Neural progenitor cell (in vitro differentiated cells): ENCODE measurements at regions not wholly inside any gene's neighbourhood (a gene's known extent, or its start where the extent isn't known, plus 50 kb on each side); places are given as distances from the start of the nearest gene placed in this dataset.

Source experiments
- EZH2 ChIP-seq: fragments of 200-600 bp; sonication (generic); IDR thresholded peaks from 2 replicates; pipeline ENCODE4 v1.6.1; 2017; ENCODE audit warnings: antibody characterized with exemption, mild to moderate bottlenecking, moderate library complexity
- EZH2phosphoT487 ChIP-seq: fragments of 200-600 bp; sonication (generic); IDR thresholded peaks from 2 replicates; pipeline ENCODE4 v1.6.1; 2017; ENCODE audit warnings: antibody characterized with exemption
- TF ChIP-seq, protein P1 (sequence below): fragments of 200-600 bp; sonication (generic); IDR thresholded peaks from 2 replicates; pipeline ENCODE4 v1.5.1; 2017; ENCODE audit warnings: antibody characterized with exemption, mild to moderate bottlenecking

DNA sequence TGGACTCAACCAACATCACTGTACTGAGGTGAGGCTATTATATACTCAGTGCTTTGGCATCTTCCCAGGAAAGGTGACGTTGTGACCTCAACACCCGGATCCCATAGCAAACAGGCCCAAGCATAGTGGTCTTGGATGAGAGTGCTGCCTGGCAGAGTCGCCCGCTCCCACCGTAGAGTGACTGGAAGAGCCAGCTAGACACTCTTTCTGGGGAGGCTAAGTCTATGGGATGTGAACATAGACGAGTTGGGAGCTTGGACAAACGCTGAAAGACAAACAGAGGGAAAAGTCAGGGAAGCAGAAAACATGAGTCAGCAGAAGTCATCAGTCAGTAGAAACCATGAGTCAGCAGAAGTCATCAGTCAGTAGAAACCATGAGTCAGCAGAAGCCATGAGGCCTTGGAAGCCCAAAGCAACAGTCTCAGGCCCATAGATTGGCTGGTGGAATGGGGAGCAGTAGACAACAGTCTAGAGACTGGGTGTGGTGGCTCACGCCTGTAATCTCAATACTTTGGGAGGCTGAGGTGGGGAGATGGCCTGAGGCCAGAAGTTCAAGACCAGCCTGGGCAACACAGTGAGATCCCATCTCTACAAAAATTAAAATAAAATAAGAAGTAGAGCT is 66.4 kb upstream of the MAP1LC3B2 start:
- no peak for TF ChIP-seq EZH2phosphoT487
- TF ChIP-seq, protein P1, sequence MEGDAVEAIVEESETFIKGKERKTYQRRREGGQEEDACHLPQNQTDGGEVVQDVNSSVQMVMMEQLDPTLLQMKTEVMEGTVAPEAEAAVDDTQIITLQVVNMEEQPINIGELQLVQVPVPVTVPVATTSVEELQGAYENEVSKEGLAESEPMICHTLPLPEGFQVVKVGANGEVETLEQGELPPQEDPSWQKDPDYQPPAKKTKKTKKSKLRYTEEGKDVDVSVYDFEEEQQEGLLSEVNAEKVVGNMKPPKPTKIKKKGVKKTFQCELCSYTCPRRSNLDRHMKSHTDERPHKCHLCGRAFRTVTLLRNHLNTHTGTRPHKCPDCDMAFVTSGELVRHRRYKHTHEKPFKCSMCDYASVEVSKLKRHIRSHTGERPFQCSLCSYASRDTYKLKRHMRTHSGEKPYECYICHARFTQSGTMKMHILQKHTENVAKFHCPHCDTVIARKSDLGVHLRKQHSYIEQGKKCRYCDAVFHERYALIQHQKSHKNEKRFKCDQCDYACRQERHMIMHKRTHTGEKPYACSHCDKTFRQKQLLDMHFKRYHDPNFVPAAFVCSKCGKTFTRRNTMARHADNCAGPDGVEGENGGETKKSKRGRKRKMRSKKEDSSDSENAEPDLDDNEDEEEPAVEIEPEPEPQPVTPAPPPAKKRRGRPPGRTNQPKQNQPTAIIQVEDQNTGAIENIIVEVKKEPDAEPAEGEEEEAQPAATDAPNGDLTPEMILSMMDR: no peak
- no peak for TF ChIP-seq EZH2
